ENCODE measurements at regions not wholly inside any gene's neighbourhood (a gene's known extent, or its start where the extent isn't known, plus 50 kb on each side); places are given as distances from the start of the nearest gene placed in this dataset.

DNA sequence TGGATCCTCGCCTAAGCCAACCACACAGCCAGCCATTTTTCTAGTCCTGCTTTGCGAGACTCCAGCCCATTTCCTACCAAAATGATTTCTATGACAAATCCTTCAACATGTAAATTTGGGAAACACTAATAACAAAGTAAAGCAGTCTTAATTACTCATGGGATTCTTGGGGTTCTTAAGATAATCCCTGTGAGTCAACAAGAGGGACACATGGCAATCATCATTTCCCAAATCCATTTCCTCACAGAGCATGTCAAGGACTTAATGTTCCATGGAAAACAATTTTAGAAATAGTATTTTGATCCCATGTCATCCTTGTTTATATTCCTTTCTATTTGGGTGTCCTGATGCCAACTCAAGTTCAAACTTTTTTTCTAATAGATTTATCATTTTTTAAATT is 322.7 kb upstream of the NOX3 start:
- TF ChIP-seq, protein P1, sequence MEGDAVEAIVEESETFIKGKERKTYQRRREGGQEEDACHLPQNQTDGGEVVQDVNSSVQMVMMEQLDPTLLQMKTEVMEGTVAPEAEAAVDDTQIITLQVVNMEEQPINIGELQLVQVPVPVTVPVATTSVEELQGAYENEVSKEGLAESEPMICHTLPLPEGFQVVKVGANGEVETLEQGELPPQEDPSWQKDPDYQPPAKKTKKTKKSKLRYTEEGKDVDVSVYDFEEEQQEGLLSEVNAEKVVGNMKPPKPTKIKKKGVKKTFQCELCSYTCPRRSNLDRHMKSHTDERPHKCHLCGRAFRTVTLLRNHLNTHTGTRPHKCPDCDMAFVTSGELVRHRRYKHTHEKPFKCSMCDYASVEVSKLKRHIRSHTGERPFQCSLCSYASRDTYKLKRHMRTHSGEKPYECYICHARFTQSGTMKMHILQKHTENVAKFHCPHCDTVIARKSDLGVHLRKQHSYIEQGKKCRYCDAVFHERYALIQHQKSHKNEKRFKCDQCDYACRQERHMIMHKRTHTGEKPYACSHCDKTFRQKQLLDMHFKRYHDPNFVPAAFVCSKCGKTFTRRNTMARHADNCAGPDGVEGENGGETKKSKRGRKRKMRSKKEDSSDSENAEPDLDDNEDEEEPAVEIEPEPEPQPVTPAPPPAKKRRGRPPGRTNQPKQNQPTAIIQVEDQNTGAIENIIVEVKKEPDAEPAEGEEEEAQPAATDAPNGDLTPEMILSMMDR (IDR thresholded peaks at IDR 0.05; ENCODE audit: poor library complexity, severe bottlenecking), result no peak
- TF ChIP-seq EP300 (conservative IDR thresholded peaks at IDR 0.05; ENCODE audit: poor library complexity, severe bottlenecking) (no peak), EZH2 (IDR thresholded peaks at IDR 0.05; ENCODE audit: borderline replicate concordance, insufficient read depth, low read length, poor library complexity, severe bottlenecking) (no peak), POLR2AphosphoS5 (IDR thresholded peaks at IDR 0.05) (no peak), MXI1 (conservative IDR thresholded peaks at IDR 0.05; ENCODE audit: poor library complexity, severe bottlenecking) (no peak), TAF1 (IDR thresholded peaks at IDR 0.05; ENCODE audit: low read depth) (no peak)

Data from neural cell (in vitro differentiated cells).